ENCODE measurements at regions not wholly inside any gene's neighbourhood (a gene's known extent, or its start where the extent isn't known, plus 50 kb on each side); places are given as distances from the start of the nearest gene placed in this dataset.

GRCh38 chr9:75448281-75448680 is 360.0 kb downstream of the OSTF1 start:
- TF ChIP-seq CTCF (IDR thresholded peaks at IDR 0.05) (no peak), POLR2A (IDR thresholded peaks at IDR 0.05) (no peak)
